Sigmoid colon (tissue), 3 donors: ENCODE measurements at regions not wholly inside any gene's neighbourhood (a gene's known extent, or its start where the extent isn't known, plus 50 kb on each side); places are given as distances from the start of the nearest gene placed in this dataset.

ENCODE experiments used
- CTCF ChIP-seq, 4 experiments: fragments of 450-650 bp in 3 of 4; fragments of 200-600 bp in 1 of 4; IDR thresholded peaks; one replicate each; pipeline ENCODE4 v1.5.1; 2016 to 2019; ENCODE audit warnings: antibody characterized with exemption in 4 of 4, mild to moderate bottlenecking in 3 of 4, moderate library complexity in 2 of 4
- POLR2A ChIP-seq, 2 donors: fragments of 450-650 bp; IDR thresholded peaks; one replicate each; pipeline ENCODE4 v1.6.1; 2016; ENCODE audit warnings: antibody characterized with exemption in 2 of 2, mild to moderate bottlenecking in 2 of 2, moderate library complexity in 2 of 2

GRCh38 chr12:124653169-124653931 is 85.9 kb upstream of the NCOR2 start:
- no peak for TF ChIP-seq CTCF (IDR thresholded peaks at IDR 0.05)
- no peak for TF ChIP-seq POLR2A (IDR thresholded peaks at IDR 0.05)
